ENCODE measurements at regions not wholly inside any gene's neighbourhood (a gene's known extent, or its start where the extent isn't known, plus 50 kb on each side); places are given as distances from the start of the nearest gene placed in this dataset.

DNA sequence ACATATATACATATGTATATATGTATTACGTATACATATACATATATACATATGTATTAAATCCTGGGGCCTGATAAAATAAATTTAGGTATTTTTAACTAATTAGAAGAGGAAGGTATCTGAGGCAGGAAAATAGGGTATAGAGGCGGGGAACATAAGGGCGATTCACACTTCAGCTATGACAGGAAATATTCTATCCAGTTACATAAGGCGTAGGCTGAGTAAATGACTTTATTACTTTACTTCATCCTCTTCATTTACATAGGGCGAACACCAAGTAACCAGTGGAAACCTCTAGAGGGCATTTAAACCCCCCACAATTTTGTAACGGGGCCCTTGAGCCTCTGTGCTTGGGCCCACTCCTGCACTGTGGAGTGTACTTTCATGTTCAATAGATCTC lies 167.5 kb downstream of the SOCS6 start:
- TF ChIP-seq, protein P1, sequence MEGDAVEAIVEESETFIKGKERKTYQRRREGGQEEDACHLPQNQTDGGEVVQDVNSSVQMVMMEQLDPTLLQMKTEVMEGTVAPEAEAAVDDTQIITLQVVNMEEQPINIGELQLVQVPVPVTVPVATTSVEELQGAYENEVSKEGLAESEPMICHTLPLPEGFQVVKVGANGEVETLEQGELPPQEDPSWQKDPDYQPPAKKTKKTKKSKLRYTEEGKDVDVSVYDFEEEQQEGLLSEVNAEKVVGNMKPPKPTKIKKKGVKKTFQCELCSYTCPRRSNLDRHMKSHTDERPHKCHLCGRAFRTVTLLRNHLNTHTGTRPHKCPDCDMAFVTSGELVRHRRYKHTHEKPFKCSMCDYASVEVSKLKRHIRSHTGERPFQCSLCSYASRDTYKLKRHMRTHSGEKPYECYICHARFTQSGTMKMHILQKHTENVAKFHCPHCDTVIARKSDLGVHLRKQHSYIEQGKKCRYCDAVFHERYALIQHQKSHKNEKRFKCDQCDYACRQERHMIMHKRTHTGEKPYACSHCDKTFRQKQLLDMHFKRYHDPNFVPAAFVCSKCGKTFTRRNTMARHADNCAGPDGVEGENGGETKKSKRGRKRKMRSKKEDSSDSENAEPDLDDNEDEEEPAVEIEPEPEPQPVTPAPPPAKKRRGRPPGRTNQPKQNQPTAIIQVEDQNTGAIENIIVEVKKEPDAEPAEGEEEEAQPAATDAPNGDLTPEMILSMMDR (IDR thresholded peaks at IDR 0.05; ENCODE audit: insufficient read depth, low read length, poor library complexity, severe bottlenecking) = no peak
- Histone ChIP-seq H3K27me3 (replicated peaks; ENCODE audit: control insufficient read depth, insufficient read depth, low read length) (no peaks in the 10 kb centered on the region), H3K36me3 (ENCODE audit: control insufficient read depth, insufficient read depth, low read length) (no peaks in the 10 kb centered on the region), H3K4me3 (replicated peaks; ENCODE audit: low read depth, low read length) (no peak overlapping the region)
- DNase-seq (ENCODE audit: extremely low read depth, insufficient read length) = no peak

DNA sequence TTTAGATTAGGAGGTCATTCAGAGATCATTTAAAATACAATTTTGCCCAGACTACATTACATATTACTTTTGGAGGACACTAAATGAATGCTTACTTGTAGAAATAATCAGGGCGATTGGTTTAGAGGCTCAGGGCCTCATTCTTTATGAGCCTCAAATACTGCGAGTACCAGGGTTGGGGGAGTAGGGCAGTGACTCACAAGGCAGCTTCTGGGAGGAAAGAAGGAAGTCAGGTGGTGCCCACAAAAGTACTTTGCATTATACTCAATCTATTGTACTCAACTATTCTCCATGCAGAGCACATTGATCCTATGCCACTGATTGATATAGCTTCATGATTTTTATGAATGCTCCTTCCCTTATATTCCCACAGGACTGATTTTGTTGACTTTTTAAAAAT lies 166.9 kb downstream of the SOCS6 start:
- no peaks in the 10 kb centered on the region for H3K27me3 ChIP-seq (replicated peaks; ENCODE audit: control insufficient read depth, insufficient read depth, low read length)
- no peak for DNase-seq (ENCODE audit: extremely low read depth, insufficient read length)
- TF ChIP-seq, protein P1 (IDR thresholded peaks at IDR 0.05; ENCODE audit: insufficient read depth, low read length, poor library complexity, severe bottlenecking) = no peak
- H3K36me3 ChIP-seq (ENCODE audit: control insufficient read depth, insufficient read depth, low read length) = no peaks in the 10 kb centered on the region
- H3K4me3 ChIP-seq (replicated peaks; ENCODE audit: low read depth, low read length) = no peak overlapping the region

DNA sequence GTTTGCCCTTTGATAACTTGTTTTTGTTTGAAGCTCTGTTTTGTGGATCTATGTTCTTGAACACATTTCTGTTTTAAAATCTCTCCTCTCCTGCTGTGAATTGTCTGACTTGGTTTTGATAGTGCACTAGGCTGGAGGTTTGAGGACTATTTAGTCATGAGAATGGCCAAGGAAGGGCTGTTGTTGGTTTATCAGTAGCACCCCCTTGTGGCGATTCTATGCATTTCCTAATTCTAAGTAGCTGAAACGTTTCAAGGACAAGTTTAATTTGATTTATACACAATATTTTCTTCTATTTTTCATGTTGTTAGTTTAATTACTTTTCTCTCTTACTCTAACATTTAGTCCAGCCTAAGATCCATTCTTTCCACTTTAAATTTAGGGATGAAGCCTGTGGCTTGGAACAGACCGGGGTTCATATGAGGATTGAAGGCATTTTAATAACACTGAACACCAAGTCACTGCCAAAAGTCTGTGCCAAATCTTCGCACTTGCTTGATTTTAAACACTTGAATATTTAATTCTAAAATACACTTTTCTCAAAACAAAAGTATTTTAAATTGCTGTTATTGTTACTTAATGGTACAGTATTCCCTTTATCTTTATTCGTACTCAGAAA lies 166.0 kb downstream of the SOCS6 start:
- Histone ChIP-seq H3K27me3 (replicated peaks; ENCODE audit: control insufficient read depth, insufficient read depth, low read length) (no peaks in the 10 kb centered on the region), H3K4me3 (replicated peaks; ENCODE audit: low read depth, low read length) (no peak overlapping the region), H3K36me3 (ENCODE audit: control insufficient read depth, insufficient read depth, low read length) (no peaks in the 10 kb centered on the region)
- no peak for DNase-seq (ENCODE audit: extremely low read depth, insufficient read length)
- TF ChIP-seq, protein P1 (IDR thresholded peaks at IDR 0.05; ENCODE audit: insufficient read depth, low read length, poor library complexity, severe bottlenecking) = peak; percentile 76

- Histone ChIP-seq H3K4me3 (replicated peaks; ENCODE audit: low read depth, low read length) (no peak overlapping the region), H3K27me3 (replicated peaks; ENCODE audit: control insufficient read depth, insufficient read depth, low read length) (no peaks in the 10 kb centered on the region), H3K36me3 (ENCODE audit: control insufficient read depth, insufficient read depth, low read length) (no peaks in the 10 kb centered on the region)
- TF ChIP-seq, protein P1 (IDR thresholded peaks at IDR 0.05; ENCODE audit: insufficient read depth, low read length, poor library complexity, severe bottlenecking) = no peak
- no peak for DNase-seq (ENCODE audit: extremely low read depth, insufficient read length)
Measured at GRCh38 chr18:70453058-70453775, 164.4 kb downstream of the SOCS6 start.

DNA sequence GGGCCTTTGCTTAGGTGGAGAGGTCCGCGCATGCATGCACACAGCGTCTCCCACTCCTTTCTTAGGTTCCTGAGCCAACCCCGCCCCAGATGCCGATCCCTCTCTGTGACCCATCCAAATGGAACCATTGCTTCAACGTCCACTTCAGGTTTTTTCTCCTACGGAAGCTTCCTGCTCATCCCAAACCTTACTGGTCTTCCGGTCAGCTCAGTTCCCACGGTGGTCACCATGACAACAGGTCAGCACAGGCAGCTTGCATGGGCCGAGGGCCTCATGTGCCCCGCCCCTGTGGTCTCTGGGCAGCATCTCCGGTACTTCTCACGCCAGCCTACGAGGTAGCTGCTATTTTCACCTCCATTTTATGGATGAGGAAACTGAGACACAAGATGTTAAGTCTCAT lies 163.7 kb downstream of the SOCS6 start:
- H3K4me3 ChIP-seq (replicated peaks; ENCODE audit: low read depth, low read length) = no peak overlapping the region
- DNase-seq (ENCODE audit: extremely low read depth, insufficient read length) = no peak
- no peaks in the 10 kb centered on the region for H3K36me3 ChIP-seq (ENCODE audit: control insufficient read depth, insufficient read depth, low read length)
- TF ChIP-seq, protein P1 (IDR thresholded peaks at IDR 0.05; ENCODE audit: insufficient read depth, low read length, poor library complexity, severe bottlenecking) = no peak
- H3K27me3 ChIP-seq (replicated peaks; ENCODE audit: control insufficient read depth, insufficient read depth, low read length) = no peaks in the 10 kb centered on the region
